ENCODE measurements at regions not wholly inside any gene's neighbourhood (a gene's known extent, or its start where the extent isn't known, plus 50 kb on each side); places are given as distances from the start of the nearest gene placed in this dataset.

GRCh38 chr20:4455301-4455701 is 206.2 kb upstream of the ADRA1D start:
- Mint-ChIP-seq H3K4me3 (no peak overlapping the region), H3K27me3 (ENCODE audit: low read depth) (no peaks in the 10 kb centered on the region), H3K9me3 (peaks cover 8 to 11% of the 10 kb centered on the region in 2 experiments; a peak in 3 of 5 replicates), H3K27ac (no peak overlapping the region), H3K36me3 (ENCODE audit: insufficient read depth in 1 of 3, low read depth in 3 of 3) (peaks cover 0 to 17% (median 3%) of the 10 kb centered on the region in 3 experiments; a peak in 5 of 7 replicates), H3K4me1 (peaks cover 22 to 34% of the 10 kb centered on the region in 2 experiments)
- H3K4ac ChIP-seq (ENCODE audit: low read depth, low read length), result no peak overlapping the region
- H3K4me2 ChIP-seq (ENCODE audit: insufficient read depth, insufficient read length, low read length), result no peak overlapping the region
- no peak overlapping the region for H3T11ph ChIP-seq (ENCODE audit: low read length)
- no peak overlapping the region for H2BK120ac ChIP-seq (ENCODE audit: low read depth, low read length, poor library complexity, severe bottlenecking)
- no peak overlapping the region for H2AK5ac ChIP-seq (ENCODE audit: insufficient read length, low read length)
- H3K27me3 ChIP-seq (ENCODE audit: insufficient read depth, low read length), result no peaks in the 10 kb centered on the region
- no peaks in the 10 kb centered on the region for H3K23me2 ChIP-seq (ENCODE audit: insufficient read length, low read depth, low read length, poor library complexity, severe bottlenecking)
- no peak overlapping the region for H4K5ac ChIP-seq (ENCODE audit: insufficient read length, low read depth, low read length)
- H2BK20ac ChIP-seq (ENCODE audit: low read depth, low read length, poor library complexity, severe bottlenecking), result no peak overlapping the region
- H4K8ac ChIP-seq (replicated peaks; ENCODE audit: insufficient read length, low read depth, low read length), result no peak overlapping the region
- H3K27ac ChIP-seq (ENCODE audit: insufficient read length, low read depth, low read length), result no peak overlapping the region
- H3K23ac ChIP-seq (ENCODE audit: insufficient read length, low read depth, low read length), result no peak overlapping the region
- no peak overlapping the region for H2BK12ac ChIP-seq (ENCODE audit: insufficient read length, low read depth, low read length)
- no peak overlapping the region for H3K9ac ChIP-seq (ENCODE audit: extremely low read depth, insufficient read length, low read length)
- peaks cover 5% of the 10 kb centered on the region; the same call in 1 of the 2 replicates for H3K4me1 ChIP-seq (ENCODE audit: insufficient read depth, low read length)
- no peak overlapping the region for H4K91ac ChIP-seq (ENCODE audit: insufficient read length, low read depth, low read length)
- H3K14ac ChIP-seq (ENCODE audit: insufficient read depth, low read length), result no peak overlapping the region
- H2AFZ ChIP-seq (ENCODE audit: low read length), result no peak overlapping the region
- no peaks in the 10 kb centered on the region for H4K20me1 ChIP-seq (ENCODE audit: control insufficient read depth, insufficient read depth, insufficient read length)
- TF ChIP-seq CTCF (conservative IDR thresholded peaks at IDR 0.05), result no peak
- H2BK15ac ChIP-seq (ENCODE audit: low read depth, low read length), result no peak overlapping the region
- no peaks in the 10 kb centered on the region for H3K9me3 ChIP-seq (ENCODE audit: control insufficient read depth, low read depth, low read length)
- H2BK5ac ChIP-seq (ENCODE audit: insufficient read length, low read length), result no peak overlapping the region
- no CpG with 5 or more reads among the region's 1 CpG for whole genome bisulfite sequencing (ENCODE audit: extremely low coverage, insufficient read length, low lambda C conversion rate)
- H3K18ac ChIP-seq (ENCODE audit: insufficient read length, low read depth, low read length), result no peak overlapping the region
- no peak overlapping the region for H3K56ac ChIP-seq (ENCODE audit: insufficient read length, low read depth, low read length)
- no peaks in the 10 kb centered on the region for H3K79me2 ChIP-seq (ENCODE audit: insufficient read depth, low read length)
- no peaks in the 10 kb centered on the region for H3K79me1 ChIP-seq (ENCODE audit: insufficient read depth, low read depth, low read length, poor library complexity, severe bottlenecking)
- no peak for DNase-seq

Data from H9 (cell line).